ENCODE measurements at regions not wholly inside any gene's neighbourhood (a gene's known extent, or its start where the extent isn't known, plus 50 kb on each side); places are given as distances from the start of the nearest gene placed in this dataset.

- TF ChIP-seq ZBTB49 (CRISPR knock-in tag; IDR thresholded peaks at IDR 0.05; ENCODE audit: borderline replicate concordance) = no peak
- peak; percentile 42; the same call in 1 of the 2 replicates for TF ChIP-seq CAMTA2 (CRISPR knock-in tag; IDR thresholded peaks at IDR 0.05; ENCODE audit: borderline replicate concordance)
- TF ChIP-seq ZFP36L1 (CRISPR knock-in tag; IDR thresholded peaks at IDR 0.05) = peak; percentile 90
- no peak for TF ChIP-seq THAP7 (CRISPR knock-in tag; IDR thresholded peaks at IDR 0.05)
- TF ChIP-seq ZNF33A (CRISPR knock-in tag; IDR thresholded peaks at IDR 0.05; ENCODE audit: borderline replicate concordance) = no peak
- TF ChIP-seq ZNF441 (CRISPR knock-in tag; IDR thresholded peaks at IDR 0.05; ENCODE audit: borderline replicate concordance) = 0 out of 2 replicates have a peak, but pooled peaks have one; percentile 61
- TF ChIP-seq ZNF205 (CRISPR knock-in tag; IDR thresholded peaks at IDR 0.05) = peak; percentile 57; the same call in 1 of the 2 replicates
- TF ChIP-seq ZNF263 (CRISPR knock-in tag; IDR thresholded peaks at IDR 0.05) = no peak; the same call in 1 of the 2 replicates
- peak; percentile 91 for TF ChIP-seq ZNF550 (CRISPR knock-in tag; IDR thresholded peaks at IDR 0.05; ENCODE audit: borderline replicate concordance)
- TF ChIP-seq KMT2A (CRISPR knock-in tag; IDR thresholded peaks at IDR 0.05) = no peak
- TF ChIP-seq MXI1 (IDR thresholded peaks at IDR 0.05; ENCODE audit: borderline replicate concordance, low read depth, low read length) = peak; percentile 47; the same call in 1 of the 3 replicates
- TF ChIP-seq ZBTB34 (CRISPR knock-in tag; IDR thresholded peaks at IDR 0.05) = no peak
- TF ChIP-seq ZNF747 (CRISPR knock-in tag; IDR thresholded peaks at IDR 0.05; ENCODE audit: borderline replicate concordance) = no peak; the same call in 1 of the 2 replicates
- TF ChIP-seq NFE2L1 (CRISPR knock-in tag; IDR thresholded peaks at IDR 0.05; ENCODE audit: borderline replicate concordance) = no peak; the same call in 1 of the 2 replicates
- TF ChIP-seq ZNF788 (CRISPR knock-in tag; IDR thresholded peaks at IDR 0.05; ENCODE audit: borderline replicate concordance) = peak; percentile 54; the same call in 1 of the 2 replicates
- TF ChIP-seq THAP11 (CRISPR knock-in tag; IDR thresholded peaks at IDR 0.05) = peak; percentile 53; the same call in 1 of the 2 replicates
- peak; percentile 84; the same call in 1 of the 2 replicates for TF ChIP-seq TFE3 (CRISPR knock-in tag; IDR thresholded peaks at IDR 0.05)
- TF ChIP-seq ZZZ3 (CRISPR knock-in tag; IDR thresholded peaks at IDR 0.05; ENCODE audit: borderline replicate concordance) = no peak
- peak; percentile 44; the same call in 1 of the 2 replicates for TF ChIP-seq ZNF552 (CRISPR knock-in tag; IDR thresholded peaks at IDR 0.05; ENCODE audit: borderline replicate concordance)
- peak; percentile 69; the same call in 1 of the 2 replicates for TF ChIP-seq ZNF225 (CRISPR knock-in tag; IDR thresholded peaks at IDR 0.05)
- TF ChIP-seq ZNF264 (CRISPR knock-in tag; IDR thresholded peaks at IDR 0.05) = no peak
- no peak for TF ChIP-seq NFATC3 (CRISPR knock-in tag; IDR thresholded peaks at IDR 0.05)
These were observed 173.4 kb downstream of the MRPL14 start (continued) for GRCh38 chr6:43953794-43954310.
